Esophagus (tissue), 2 donors: ENCODE measurements at regions not wholly inside any gene's neighbourhood (a gene's known extent, or its start where the extent isn't known, plus 50 kb on each side); places are given as distances from the start of the nearest gene placed in this dataset.

Experiments used
- H3K27ac ChIP-seq, 2 donors: one replicate each; pipeline ENCODE4 v1.5.1; 2013; ENCODE audit warnings: low read depth in 2 of 2, mild to moderate bottlenecking in 2 of 2, inconsistent platforms in 1 of 2, low read length in 1 of 2, moderate library complexity in 1 of 2
- H3K27me3 ChIP-seq, 2 donors: one replicate each; pipeline ENCODE4 v1.6.1; 2013; ENCODE audit warnings: low read length in 2 of 2, control low read depth in 1 of 2, mild to moderate bottlenecking in 1 of 2; ENCODE audit not compliant: insufficient read depth in 2 of 2, control insufficient read depth in 1 of 2
- H3K36me3 ChIP-seq, 2 donors: one replicate each; pipeline ENCODE4 v1.6.1; 2013; ENCODE audit warnings: low read length in 1 of 2; ENCODE audit not compliant: control insufficient read depth in 2 of 2, insufficient read depth in 2 of 2
- H3K4me1 ChIP-seq, 2 donors: one replicate each; pipeline ENCODE4 v1.6.1; 2013; ENCODE audit warnings: low read length in 1 of 2; ENCODE audit not compliant: control insufficient read depth in 2 of 2, insufficient read depth in 2 of 2
- H3K4me3 ChIP-seq, 2 donors: one replicate each; pipeline ENCODE4 v1.5.1; 2013; ENCODE audit warnings: low read length in 2 of 2, mild to moderate bottlenecking in 2 of 2, low read depth in 1 of 2, moderate library complexity in 1 of 2
- H3K9me3 ChIP-seq, 2 donors: one replicate each; pipeline ENCODE4 v1.6.1; 2013; ENCODE audit warnings: mild to moderate bottlenecking in 2 of 2, low read depth in 1 of 2, low read length in 1 of 2, moderate library complexity in 1 of 2; ENCODE audit not compliant: control insufficient read depth in 2 of 2, insufficient read depth in 1 of 2
- WGBS, 2 donors: extraction: QIAGEN DNeasy Blood & Tissue Kit; methylation state at CpG; one replicate each; pipeline ENCODE4 v1.1.7; 2013; 5-methylcytosine and 5-hydroxymethylcytosine counted together
- donor health status: healthy with polysubstance abuse.
- donor health status: Bipolar disorder and iron deficiency.

DNA sequence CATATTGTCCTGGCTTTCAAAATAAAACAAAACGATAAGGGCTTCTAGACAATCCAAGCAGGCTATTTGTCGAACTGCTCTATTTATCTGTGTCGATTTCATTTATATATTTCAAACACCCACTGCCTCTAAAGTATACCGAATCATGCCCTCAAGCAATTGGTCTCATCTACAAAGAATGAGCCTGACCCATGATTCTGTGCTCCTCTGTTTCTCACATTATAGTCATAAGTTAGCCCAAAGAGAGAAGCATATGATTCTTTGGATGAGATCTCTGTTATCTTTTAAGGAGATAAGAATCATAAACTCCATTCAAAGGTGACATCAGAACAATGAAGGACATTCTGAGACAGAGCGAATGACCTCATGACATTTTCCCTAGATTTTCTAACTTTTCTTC lies 191.1 kb downstream of the MAP2K6 start:
- WGBS, 2 donors = 90% methylated on average over 5 of the region's 5 CpGs
- Histone ChIP-seq H3K36me3 (no peaks in the 10 kb centered on the region), H3K4me1 (no peaks in the 10 kb centered on the region), H3K27me3 (no peaks in the 10 kb centered on the region), H3K9me3 (no peaks in the 10 kb centered on the region), H3K4me3 (no peak overlapping the region), H3K27ac (no peak overlapping the region)

DNA sequence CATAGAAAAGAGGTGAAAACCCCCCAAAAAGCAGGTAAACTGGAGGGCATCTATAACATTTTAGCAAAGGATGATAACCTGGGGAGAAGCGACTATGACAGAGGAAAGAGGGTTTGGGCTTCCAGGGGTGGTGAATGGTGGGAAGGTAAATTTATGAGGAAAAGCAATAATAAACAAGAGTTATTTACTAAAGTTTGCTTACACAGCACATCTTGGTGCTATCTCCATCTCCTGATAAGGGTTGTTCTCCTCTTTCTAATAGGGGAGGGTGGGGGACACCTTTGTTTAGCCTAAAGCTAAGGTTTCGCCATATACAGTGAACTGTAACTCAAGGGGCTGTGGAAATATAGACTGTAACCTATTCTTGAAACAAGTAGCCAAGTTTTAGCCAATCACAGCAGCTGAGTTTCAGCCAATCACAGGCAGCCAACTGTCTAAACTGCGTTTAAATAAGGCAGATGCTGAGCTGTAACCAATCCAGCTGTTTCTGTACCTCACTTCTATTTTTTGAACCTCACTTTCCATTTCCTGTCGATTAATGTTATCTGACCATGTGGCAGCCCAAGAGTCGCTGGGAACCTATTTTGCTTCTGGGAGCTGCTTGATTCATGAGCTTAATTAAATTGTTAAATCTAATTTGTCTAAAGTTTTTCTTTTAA lies 191.8 kb downstream of the MAP2K6 start:
- H3K27me3 ChIP-seq = no peaks in the 10 kb centered on the region
- no peaks in the 10 kb centered on the region for H3K36me3 ChIP-seq
- no peaks in the 10 kb centered on the region for H3K4me1 ChIP-seq
- H3K4me3 ChIP-seq = no peak overlapping the region
- WGBS, 2 donors = 69 to 71% methylated on average over 5 of the region's 5 CpGs
- H3K27ac ChIP-seq = no peak overlapping the region
- no peaks in the 10 kb centered on the region for H3K9me3 ChIP-seq

DNA sequence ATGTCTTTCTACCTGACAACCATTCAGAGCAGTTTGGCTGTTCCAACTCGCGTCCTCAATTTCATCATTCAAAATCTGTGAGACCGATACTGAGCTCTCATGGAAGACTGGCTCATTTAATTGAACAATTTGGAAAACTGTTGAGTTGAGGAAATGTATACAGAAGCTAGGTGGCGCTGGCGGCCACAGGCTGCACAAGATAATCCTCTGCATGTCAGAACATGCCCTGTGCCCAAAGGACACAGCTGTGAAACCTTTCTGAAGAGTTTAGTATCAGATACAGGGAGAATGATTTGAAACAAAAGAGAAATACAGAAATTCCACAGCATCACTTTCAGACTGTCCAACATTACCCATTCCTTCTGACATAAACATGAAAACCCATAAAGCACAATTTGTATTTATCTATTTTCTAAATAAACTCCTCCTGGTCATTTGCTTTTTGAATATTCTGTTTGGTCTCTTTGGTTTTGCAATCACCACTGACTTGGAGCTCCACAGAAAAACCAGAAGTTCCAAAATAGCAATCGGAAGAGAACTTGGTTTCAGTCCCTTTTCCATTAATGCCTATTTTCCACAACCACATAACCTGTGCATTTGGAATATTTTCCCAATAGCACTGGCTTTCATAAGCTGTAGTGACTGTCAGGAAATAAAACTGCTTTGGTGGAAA lies 192.8 kb downstream of the MAP2K6 start:
- H3K9me3 ChIP-seq = no peaks in the 10 kb centered on the region
- no peaks in the 10 kb centered on the region for H3K27me3 ChIP-seq
- H3K4me3 ChIP-seq = no peak overlapping the region
- no peak overlapping the region for H3K27ac ChIP-seq
- WGBS, 2 donors = 16 to 20% methylated on average over 6 of the region's 6 CpGs
- H3K4me1 ChIP-seq = no peaks in the 10 kb centered on the region
- no peaks in the 10 kb centered on the region for H3K36me3 ChIP-seq

DNA sequence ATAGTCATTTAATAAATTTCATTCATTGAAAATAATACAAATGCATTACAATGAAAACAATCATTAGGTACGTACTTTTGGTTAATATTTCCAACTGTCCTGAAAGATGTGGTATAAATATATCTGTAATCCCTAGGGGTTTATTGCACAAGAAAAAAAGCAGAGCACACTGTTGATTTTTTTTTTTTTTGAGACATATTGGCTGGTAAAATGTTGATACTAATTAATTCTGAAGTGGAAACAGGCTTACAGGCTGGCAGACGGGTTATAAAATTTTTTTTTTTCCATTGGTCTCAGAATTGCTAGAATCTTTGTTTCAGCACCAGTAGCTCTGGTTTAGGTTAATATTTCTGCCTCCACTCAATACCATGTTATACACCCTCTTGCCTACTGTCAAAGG lies 193.6 kb downstream of the MAP2K6 start:
- H3K27me3 ChIP-seq = no peaks in the 10 kb centered on the region
- no peaks in the 10 kb centered on the region for H3K4me1 ChIP-seq
- no peak overlapping the region for H3K27ac ChIP-seq
- H3K9me3 ChIP-seq = no peaks in the 10 kb centered on the region
- no peak overlapping the region for H3K4me3 ChIP-seq
- no peaks in the 10 kb centered on the region for H3K36me3 ChIP-seq
- 68 to 72% methylated on average over 2 of the region's 2 CpGs for WGBS, 2 donors

DNA sequence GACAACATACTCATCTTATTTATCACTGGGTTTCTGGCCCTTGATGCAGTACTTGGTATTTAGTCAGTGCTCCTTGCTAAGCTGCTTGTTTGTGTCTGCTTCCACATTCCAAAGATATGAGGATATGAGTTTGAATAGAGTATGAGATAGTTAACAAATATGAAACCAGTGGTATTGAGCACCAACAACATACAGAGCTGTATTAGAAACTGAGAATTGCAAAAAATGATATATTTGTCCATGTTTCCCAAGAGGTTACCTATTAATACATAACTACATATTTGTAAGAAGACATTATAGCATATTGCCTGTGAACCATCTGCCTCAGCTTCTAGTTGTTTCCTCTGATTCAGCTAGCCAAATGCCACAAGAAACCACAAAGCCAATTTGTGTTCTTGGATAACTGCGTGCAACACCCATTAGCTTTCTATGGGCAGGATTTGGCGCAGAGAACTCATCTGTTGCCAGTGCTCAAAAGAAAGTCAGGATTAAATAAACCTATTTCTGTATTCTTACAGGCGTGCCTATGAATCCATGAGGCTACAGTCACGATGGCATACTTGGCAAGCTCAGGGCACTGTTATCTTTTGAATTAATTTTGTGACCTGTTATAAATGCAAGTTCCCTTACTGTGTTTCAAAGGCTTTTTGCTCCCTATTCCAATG lies 194.4 kb downstream of the MAP2K6 start:
- Histone ChIP-seq H3K4me3 (no peak overlapping the region), H3K4me1 (no peaks in the 10 kb centered on the region), H3K36me3 (no peaks in the 10 kb centered on the region), H3K27ac (peak overlapping the region in 1 of 2 donors; percentile 9), H3K27me3 (no peaks in the 10 kb centered on the region), H3K9me3 (no peaks in the 10 kb centered on the region)
- 29 to 33% methylated on average over 4 of the region's 4 CpGs for whole genome bisulfite sequencing, 2 donors

DNA sequence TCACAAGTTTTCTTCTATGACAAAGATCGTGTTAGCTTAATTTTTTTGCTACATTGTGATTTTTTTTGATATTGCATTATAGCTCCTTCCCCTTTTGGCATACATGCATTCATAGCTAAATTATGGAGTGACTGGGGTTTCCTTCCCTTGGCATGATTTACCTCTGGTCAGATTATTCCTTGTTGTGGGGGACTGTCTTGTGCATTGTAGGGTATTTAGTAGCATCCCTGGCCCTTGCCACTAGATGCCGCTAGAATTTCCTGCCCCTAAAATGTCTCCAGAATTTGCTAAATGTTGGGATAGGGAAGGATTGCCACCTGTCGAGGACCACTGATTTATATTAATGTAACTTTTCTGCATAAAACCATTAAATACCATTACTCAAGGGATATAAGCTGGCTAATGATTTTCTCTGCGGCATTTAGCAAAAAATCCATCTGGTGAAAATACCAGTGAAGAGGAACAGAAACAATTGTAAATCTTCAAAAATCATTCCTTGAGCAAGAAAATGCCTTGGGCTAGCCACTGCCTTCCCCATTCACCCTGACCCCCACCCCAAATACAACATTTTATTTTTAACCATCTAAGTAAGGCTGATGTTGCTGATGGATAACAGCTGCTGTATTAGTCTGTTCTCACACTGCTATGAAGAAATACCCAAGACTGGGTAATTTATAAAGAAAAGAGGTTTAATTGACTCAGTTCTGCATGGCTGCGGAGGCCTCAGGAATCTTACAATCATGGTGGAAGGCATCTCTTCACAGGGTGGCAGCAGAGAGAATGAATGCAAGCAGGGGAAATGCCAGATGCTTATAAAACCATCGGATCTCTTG lies 195.2 kb downstream of the MAP2K6 start:
- WGBS, 2 donors = 62 to 64% methylated on average over 6 of the region's 6 CpGs
- Histone ChIP-seq H3K4me1 (no peaks in the 10 kb centered on the region), H3K27ac (no peak overlapping the region), H3K36me3 (no peaks in the 10 kb centered on the region), H3K4me3 (no peak overlapping the region), H3K9me3 (no peaks in the 10 kb centered on the region), H3K27me3 (no peaks in the 10 kb centered on the region)

DNA sequence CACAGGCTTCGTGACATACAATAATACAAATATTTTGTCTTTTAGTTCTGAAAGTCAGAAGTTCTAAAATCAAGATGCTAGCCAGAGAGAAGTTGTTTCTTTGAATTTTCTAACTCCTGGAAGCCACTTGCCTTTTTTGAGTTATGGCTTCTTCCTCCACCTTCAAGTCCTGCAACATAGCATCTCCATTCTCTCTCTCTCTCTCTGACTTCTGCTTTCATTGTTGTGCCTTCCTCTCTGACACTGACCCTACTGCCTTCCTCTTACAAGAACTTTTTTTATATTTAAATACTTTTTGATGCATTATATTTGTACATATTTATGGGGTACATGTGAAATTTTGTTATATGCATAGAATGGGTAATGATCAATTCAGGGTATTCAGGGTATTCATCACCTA lies 205.9 kb downstream of the MAP2K6 start:
- 63 to 80% methylated on average over 1 of the region's 1 CpG for WGBS, 2 donors
- no peaks in the 10 kb centered on the region for H3K36me3 ChIP-seq
- no peaks in the 10 kb centered on the region for H3K27me3 ChIP-seq
- H3K4me3 ChIP-seq = no peak overlapping the region
- H3K27ac ChIP-seq = no peak overlapping the region
- no peaks in the 10 kb centered on the region for H3K4me1 ChIP-seq
- no peaks in the 10 kb centered on the region for H3K9me3 ChIP-seq

DNA sequence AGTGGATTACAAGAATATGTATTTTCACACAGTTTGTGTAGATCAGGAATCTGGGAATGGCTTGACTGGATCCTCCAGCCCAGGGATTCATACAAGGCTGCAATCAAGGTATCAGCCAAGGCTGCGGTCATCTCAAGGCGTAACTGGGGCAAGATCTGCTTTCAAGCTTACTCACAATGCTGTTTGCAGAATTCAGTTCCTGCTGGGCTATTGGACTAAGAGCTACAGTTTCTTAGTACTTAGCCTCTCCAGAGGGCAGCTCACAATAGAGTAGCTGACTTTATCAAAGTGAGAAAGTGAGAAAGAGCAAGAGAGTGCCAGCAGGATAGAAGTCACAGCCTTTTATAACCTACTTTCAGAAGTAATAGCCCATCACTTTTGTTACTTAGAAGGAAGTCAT lies 211.0 kb downstream of the MAP2K6 start:
- H3K27me3 ChIP-seq = no peaks in the 10 kb centered on the region
- H3K9me3 ChIP-seq = no peaks in the 10 kb centered on the region
- WGBS, 2 donors = 25 to 76% methylated on average over 2 of the region's 2 CpGs
- H3K27ac ChIP-seq = no peak overlapping the region
- H3K36me3 ChIP-seq = no peaks in the 10 kb centered on the region
- H3K4me1 ChIP-seq = no peaks in the 10 kb centered on the region
- H3K4me3 ChIP-seq = no peak overlapping the region

DNA sequence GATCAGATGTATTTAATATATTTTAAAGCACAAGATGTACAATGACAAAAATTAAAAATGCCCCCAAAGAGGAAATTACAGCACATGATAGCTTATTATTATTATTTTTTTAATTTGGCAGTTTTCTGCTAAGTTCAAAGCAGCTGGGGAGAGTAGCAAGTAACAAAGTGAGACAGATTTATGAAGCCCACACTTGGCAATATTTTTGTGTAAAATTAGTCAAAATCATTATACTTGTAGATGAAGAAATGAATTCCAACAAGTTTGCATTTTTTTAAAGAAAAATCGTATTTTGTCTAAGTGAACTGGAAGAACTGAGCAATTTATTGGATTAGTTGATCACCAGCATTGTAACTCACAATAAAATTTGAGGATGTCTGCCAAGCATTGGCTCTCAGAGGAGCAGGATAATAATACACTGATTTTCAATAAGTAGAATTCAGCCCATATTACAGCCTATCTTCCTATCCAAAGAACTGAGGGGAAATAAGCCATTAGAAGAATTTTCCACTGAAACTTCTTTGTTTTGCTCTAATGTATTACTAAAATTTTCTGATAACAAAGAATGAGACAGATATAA lies 215.6 kb downstream of the MAP2K6 start:
- H3K9me3 ChIP-seq = no peaks in the 10 kb centered on the region
- no peak overlapping the region for H3K27ac ChIP-seq
- H3K4me1 ChIP-seq = no peaks in the 10 kb centered on the region
- no peaks in the 10 kb centered on the region for H3K27me3 ChIP-seq
- no peak overlapping the region for H3K4me3 ChIP-seq
- WGBS, 2 donors = 70 to 73% methylated on average over 1 of the region's 1 CpG
- H3K36me3 ChIP-seq = no peaks in the 10 kb centered on the region
